Epidermal melanocyte (primary cell): ENCODE measurements at regions not wholly inside any gene's neighbourhood (a gene's known extent, or its start where the extent isn't known, plus 50 kb on each side); places are given as distances from the start of the nearest gene placed in this dataset.
A peak's percentile ranks its signal among the peaks of the same experiment; 100 is the strongest.

Experiments
- DNase-seq: peaks from one replicate; pipeline ENCODE4 v3.0.0; 2011; ENCODE audit warnings: low spot score; ENCODE audit not compliant: insufficient read length

DNA sequence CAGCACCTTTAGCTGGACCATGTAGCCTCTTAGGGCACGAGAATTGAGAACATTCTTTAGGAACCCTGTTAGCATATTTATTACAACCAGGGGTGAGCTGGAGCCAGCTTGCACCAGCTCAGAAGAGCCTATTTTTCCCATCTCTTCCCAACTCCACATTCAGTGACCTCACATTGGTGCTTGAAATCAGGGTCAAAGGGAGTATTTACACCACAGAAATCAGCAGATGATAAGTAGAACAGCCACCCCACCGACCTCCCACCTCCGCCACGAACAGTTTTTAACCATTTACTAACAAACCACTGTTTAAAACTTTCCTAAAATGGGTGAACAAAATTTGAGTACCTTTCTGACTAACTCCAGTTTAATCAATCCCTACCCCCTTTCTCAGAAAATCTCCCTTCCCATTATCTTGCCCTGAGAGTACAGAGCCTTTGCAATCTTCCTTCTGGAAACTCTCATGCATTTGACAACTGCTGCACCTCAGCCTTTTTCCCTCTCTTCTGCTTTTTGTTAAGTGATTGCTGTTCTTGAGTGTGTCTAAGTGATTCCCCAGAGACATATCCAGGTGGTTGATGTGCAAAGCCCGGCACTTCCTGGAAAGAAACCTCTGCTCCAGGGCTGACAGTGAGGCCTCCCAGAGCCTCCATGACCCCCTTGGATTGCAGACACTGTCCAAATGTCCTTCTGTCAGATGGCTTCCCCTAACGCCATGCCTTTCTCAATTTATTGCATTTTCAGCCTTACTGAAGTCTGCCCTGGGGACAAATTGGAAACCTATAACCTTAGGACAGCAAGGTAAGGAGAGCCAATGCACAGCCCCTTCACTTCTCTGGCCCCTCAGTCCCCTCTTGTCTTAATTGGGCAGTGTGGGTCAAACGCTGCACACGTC lies 389.5 kb upstream of the TNP1 start:
- DNase-seq = no peak

GRCh38 chr2:217248312-217248935 lies 388.6 kb upstream of the TNP1 start:
- peak; percentile 41 for DNase-seq

- no peak for DNase-seq
These were observed 387.6 kb upstream of the TNP1 start for GRCh38 chr2:217247476-217247875.

DNA sequence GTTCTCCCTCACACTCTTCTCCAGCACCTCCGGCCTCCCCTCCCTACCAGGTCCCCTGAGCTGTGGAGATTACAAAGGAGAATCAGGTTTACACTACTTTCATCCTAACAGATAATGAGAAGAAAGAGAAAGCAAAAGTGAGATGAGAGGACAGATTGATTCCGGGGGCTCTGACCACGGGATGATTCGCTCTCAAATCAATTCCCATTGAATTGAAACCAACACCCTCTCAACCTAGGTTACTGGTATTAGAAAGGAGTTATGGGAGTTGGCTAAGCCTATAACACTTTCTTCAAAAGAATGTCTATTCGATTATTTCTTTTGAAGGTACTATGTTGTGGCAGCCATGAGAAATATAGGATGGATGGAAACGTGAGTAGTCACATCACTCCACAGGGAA lies 386.2 kb upstream of the TNP1 start:
- DNase-seq = no peak

- no peak for DNase-seq
These were observed 385.0 kb upstream of the TNP1 start for GRCh38 chr2:217244815-217245214.

DNA sequence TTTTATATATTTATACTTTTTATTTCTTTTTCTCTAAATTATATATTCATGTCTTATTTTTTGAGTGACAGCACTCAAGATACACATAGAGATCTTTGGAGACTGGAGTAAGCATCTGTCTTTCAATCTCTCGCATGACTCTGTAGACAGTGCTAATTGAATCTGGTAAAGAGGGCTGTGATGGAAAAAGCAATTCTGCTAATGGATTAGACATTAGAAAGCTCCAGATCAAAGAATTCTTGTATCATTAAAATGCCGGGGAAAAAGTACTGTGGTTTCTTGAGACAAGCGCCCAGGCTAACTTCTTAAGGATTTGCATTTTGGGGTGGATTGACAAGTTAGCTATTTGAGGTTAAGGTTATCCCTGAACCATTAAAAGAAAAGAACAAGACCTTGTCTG lies 383.1 kb upstream of the TNP1 start:
- no peak for DNase-seq

GRCh38 chr2:217231724-217232123 lies 371.9 kb upstream of the TNP1 start:
- DNase-seq = no peak

DNA sequence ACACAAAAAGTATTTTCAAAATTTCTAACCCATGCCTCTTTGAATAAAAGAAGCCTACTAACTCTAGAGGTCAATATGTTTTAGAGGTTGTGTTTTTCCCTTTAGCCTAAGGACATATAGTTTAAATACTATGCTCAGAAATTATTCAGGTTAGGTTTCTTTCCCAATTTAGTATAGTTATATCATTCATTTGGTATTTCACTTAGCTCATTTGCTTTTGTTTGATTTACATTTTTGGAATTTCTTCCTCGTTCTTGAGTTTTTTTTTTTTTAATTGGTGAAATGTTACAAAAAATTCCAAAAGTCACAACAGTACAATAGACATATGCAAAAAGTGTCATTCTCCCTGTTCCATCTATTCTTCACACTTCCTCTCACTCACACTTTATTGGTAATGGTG lies 371.3 kb upstream of the TNP1 start:
- DNase-seq = no peak

DNA sequence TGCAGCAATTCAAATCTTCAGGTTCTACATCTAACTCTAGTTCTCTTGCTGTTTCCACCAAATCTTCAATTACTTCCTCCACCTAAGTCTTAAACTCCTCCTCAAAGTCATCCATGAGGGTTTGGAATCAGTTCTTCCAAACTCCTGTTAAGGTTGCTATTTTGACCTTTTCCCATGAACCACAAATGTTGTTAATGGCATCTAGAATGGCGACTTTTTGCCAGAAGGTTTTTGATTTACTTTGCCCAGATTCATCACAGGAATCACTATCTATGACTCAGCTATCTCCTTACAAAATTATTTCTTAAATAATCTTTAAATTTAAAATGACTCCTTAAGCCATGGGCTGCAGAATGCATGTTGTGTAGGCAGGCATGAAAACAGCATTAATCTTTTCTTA lies 368.9 kb upstream of the TNP1 start:
- DNase-seq = no peak

- DNase-seq = no peak
These were observed 367.9 kb upstream of the TNP1 start for GRCh38 chr2:217227794-217228193.

DNA sequence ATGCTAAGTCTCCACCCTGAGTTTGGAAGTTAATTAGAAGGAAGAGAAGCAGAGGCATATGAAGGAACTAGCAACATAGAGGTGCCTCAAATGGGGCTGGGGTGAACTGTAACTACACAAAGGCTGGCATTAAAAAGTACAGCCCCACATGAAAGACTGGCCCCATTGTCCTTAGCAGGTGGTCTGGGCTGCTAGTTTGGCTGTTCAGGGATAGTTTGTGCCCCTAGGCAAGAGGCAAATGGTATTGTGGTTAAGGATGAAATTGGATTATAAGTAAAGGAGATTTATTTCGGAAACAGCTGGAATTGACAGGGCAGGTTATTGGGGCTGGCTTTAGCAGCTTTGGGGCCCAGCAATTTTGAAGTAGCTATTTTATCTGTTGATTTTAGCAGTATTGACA lies 365.7 kb upstream of the TNP1 start:
- no peak for DNase-seq

- no peak for DNase-seq
These were observed 363.5 kb upstream of the TNP1 start for GRCh38 chr2:217223222-217223930.

GRCh38 chr2:217222309-217222910 lies 362.5 kb upstream of the TNP1 start:
- DNase-seq = no peak

DNA sequence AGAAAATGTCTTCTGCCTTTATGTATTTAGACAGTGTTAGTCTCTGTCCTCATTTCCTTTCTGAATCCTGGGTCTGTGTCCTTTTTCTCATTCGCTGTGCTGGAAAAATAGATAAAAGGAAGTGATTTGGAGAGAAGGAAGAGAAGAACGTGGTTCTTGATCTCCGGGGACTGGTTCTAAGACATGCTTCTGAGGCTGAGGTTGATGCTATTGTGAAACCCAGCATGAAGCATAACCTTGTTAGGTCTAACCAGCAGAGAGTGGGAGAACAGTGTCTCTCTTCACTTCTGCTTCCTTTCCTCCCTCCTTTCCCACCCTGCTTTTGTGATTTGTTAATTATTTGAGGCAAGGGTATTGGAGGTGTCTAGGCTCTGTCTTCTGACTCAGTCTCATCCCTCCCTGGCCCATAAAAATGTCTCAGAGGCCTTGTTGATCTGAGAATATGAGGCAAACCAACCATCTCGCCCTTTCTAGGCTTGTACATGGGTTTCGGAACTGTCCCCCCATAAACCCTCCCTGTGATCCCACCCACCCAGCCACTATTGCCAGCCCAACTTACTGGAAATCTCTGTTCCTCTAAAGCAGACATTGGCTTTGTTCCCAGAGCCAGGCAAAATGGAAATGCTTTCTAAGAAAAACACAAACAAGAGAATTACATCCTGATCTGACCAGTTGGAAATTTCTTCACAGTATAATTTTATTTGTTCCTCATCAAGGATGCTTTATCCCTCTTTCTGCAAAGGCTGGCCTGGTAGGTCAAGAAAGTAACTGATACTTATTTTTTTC lies 360.6 kb upstream of the TNP1 start:
- DNase-seq = no peak

- no peak for DNase-seq
These were observed 359.3 kb upstream of the TNP1 start for GRCh38 chr2:217219164-217219520.

- no peak for DNase-seq
These were observed 358.7 kb upstream of the TNP1 start for GRCh38 chr2:217218269-217219163.

- DNase-seq = no peak
These were observed 357.1 kb upstream of the TNP1 start for GRCh38 chr2:217216982-217217381.

DNA sequence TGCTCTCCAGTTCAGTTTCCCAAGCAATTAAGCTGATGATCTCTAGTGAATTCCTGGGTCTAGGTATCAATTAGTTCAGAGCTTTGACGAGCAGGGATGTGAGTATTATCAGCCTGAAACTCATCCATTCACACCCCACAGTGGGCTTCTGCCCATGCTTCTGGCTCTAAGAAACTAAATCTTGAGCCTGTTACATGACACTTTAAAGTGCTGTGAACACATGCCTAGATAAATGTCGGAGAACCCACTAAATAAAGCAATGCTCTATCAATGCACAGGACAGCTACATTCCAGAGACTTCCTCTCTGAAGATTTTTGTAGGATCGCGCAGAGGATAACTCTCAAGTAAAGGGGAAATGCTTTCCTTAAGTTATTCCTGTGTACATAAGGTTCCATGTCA lies 356.5 kb upstream of the TNP1 start:
- DNase-seq = no peak

GRCh38 chr2:217215877-217216276 lies 356.0 kb upstream of the TNP1 start:
- DNase-seq = no peak

DNA sequence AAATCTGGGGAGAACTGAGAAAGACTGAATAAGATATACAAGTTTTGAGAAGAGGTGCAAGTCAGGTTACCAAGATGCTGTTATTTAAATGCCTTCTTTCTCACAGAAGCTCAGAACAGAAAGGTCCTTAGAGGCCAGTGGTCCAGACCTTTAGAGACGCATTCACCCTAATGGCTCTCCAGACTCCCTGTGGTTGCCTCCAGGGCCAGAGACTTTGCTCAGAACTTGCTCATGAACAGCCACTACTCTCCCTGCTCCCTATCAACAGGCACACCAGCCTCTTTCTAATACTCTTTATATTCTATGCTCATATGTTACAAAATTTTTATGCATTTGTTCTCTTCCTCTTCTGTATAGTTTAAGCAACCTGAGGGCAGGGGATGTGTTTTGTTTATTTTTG lies 349.0 kb upstream of the TNP1 start:
- no peak for DNase-seq
